ENCODE measurements at regions not wholly inside any gene's neighbourhood (a gene's known extent, or its start where the extent isn't known, plus 50 kb on each side); places are given as distances from the start of the nearest gene placed in this dataset.
A peak's percentile ranks its signal among the peaks of the same experiment; 100 is the strongest.
"Not testable (repeated sequence)": the region's sequence is repeated elsewhere in the genome, so short reads cannot be mapped to it uniquely, and the experiment has no call there.

- H3K4me3 ChIP-seq, result no peak overlapping the region
- intact Hi-C loops (cut with DNase I; ENCODE audit: low total_unique reads), result no loop called here
Measured at GRCh38 chr10:30691639-30692015, 62.1 kb upstream of the LYZL2 start.

GRCh38 chr10:30690948-30691638, 61.5 kb upstream of the LYZL2 start:
- H3K27ac ChIP-seq; DNase-seq; H3K9me3 ChIP-seq; H3K4me3 ChIP-seq; H3K4me1 ChIP-seq; H3K27me3 ChIP-seq; intact Hi-C loops (cut with DNase I; ENCODE audit: low total_unique reads); H3K36me3 ChIP-seq (ENCODE audit: low read depth, missing control alignments): not testable (repeated sequence)
- WGBS, 2 donors, result 72 to 78% methylated on average over 24 of the region's 24 CpGs

More at GRCh38 chr10:30691639-30692015, 62.1 kb upstream of the LYZL2 start:
- Histone ChIP-seq H3K27ac (no peak overlapping the region), H3K36me3 (ENCODE audit: low read depth, missing control alignments) (no peaks in the 10 kb centered on the region), H3K27me3 (no peaks in the 10 kb centered on the region), H3K4me1 (no peaks in the 10 kb centered on the region), H3K9me3 (no peaks in the 10 kb centered on the region)
- TF ChIP-seq CTCF (IDR thresholded peaks at IDR 0.05), result no peak
- TF ChIP-seq POLR2A (IDR thresholded peaks at IDR 0.05), result no peak
- WGBS, 2 donors, result 71 to 75% methylated on average over 13 of the region's 13 CpGs
- no peak for DNase-seq

- Histone ChIP-seq H3K36me3 (ENCODE audit: low read depth, missing control alignments) (no peaks in the 10 kb centered on the region), H3K4me3 (no peak overlapping the region), H3K4me1 (no peaks in the 10 kb centered on the region), H3K27ac (no peak overlapping the region), H3K27me3 (no peaks in the 10 kb centered on the region), H3K9me3 (no peaks in the 10 kb centered on the region)
- TF ChIP-seq POLR2A (IDR thresholded peaks at IDR 0.05), result no peak
- 39 to 53% methylated on average over 4 of the region's 4 CpGs for WGBS, 2 donors
- no peak for DNase-seq
- intact Hi-C loops (cut with DNase I; ENCODE audit: low total_unique reads), result no loop called here
Measured at GRCh38 chr10:30688456-30688855, 58.9 kb upstream of the LYZL2 start.

GRCh38 chr10:30687698-30688213, 58.2 kb upstream of the LYZL2 start:
- H3K27ac ChIP-seq, result no peak overlapping the region
- TF ChIP-seq POLR2A (IDR thresholded peaks at IDR 0.05) (no peak), CTCF (IDR thresholded peaks at IDR 0.05) (peak; percentile 12 to 85 (median 58))
- no peaks in the 10 kb centered on the region for H3K36me3 ChIP-seq (ENCODE audit: low read depth, missing control alignments)
- DNase-seq, result peak; percentile 75
- intact Hi-C loops (cut with DNase I; ENCODE audit: low total_unique reads), result no loop called here
- whole genome bisulfite sequencing, 2 donors, result 3 to 5% methylated on average over 7 of the region's 7 CpGs
- H3K4me3 ChIP-seq, result no peak overlapping the region
- no peaks in the 10 kb centered on the region for H3K9me3 ChIP-seq
- no peaks in the 10 kb centered on the region for H3K27me3 ChIP-seq
- no peaks in the 10 kb centered on the region for H3K4me1 ChIP-seq

- no peak overlapping the region for H3K4me3 ChIP-seq
- DNase-seq, result no peak
- H3K36me3 ChIP-seq (ENCODE audit: low read depth, missing control alignments), result no peaks in the 10 kb centered on the region
- H3K27ac ChIP-seq, result no peak overlapping the region
- intact Hi-C loops (cut with DNase I; ENCODE audit: low total_unique reads), result no loop called here
- H3K9me3 ChIP-seq, result no peaks in the 10 kb centered on the region
- TF ChIP-seq POLR2A (IDR thresholded peaks at IDR 0.05), result no peak
- TF ChIP-seq CTCF (IDR thresholded peaks at IDR 0.05), result no peak
- WGBS, 2 donors, result 63 to 72% methylated on average over 3 of the region's 3 CpGs
- no peaks in the 10 kb centered on the region for H3K27me3 ChIP-seq
- no peaks in the 10 kb centered on the region for H3K4me1 ChIP-seq
Measured at GRCh38 chr10:30686708-30687107, 57.2 kb upstream of the LYZL2 start.

- 78 to 82% methylated on average over 10 of the region's 10 CpGs for WGBS, 2 donors
- TF ChIP-seq CTCF (IDR thresholded peaks at IDR 0.05) (no peak), POLR2A (IDR thresholded peaks at IDR 0.05) (no peak)
- no peak for DNase-seq
- Histone ChIP-seq H3K4me3 (no peak overlapping the region), H3K36me3 (ENCODE audit: low read depth, missing control alignments) (no peaks in the 10 kb centered on the region), H3K27ac (no peak overlapping the region), H3K9me3 (no peaks in the 10 kb centered on the region), H3K4me1 (no peaks in the 10 kb centered on the region), H3K27me3 (no peaks in the 10 kb centered on the region)
- intact Hi-C loops (cut with DNase I; ENCODE audit: low total_unique reads), result no loop called here
Measured at GRCh38 chr10:30683496-30683895, 53.9 kb upstream of the LYZL2 start.

GRCh38 chr10:30682377-30683199, 53.0 kb upstream of the LYZL2 start:
- H3K9me3 ChIP-seq; DNase-seq; intact Hi-C loops (cut with DNase I; ENCODE audit: low total_unique reads); H3K27ac ChIP-seq; H3K4me1 ChIP-seq; H3K4me3 ChIP-seq; H3K36me3 ChIP-seq (ENCODE audit: low read depth, missing control alignments); H3K27me3 ChIP-seq: not testable (repeated sequence)
- WGBS, 2 donors, result 88 to 89% methylated on average over 9 of the region's 9 CpGs
